Peyer's patch (tissue), 4 donors: ENCODE measurements at regions not wholly inside any gene's neighbourhood (a gene's known extent, or its start where the extent isn't known, plus 50 kb on each side); places are given as distances from the start of the nearest gene placed in this dataset.

ENCODE experiments used
- DNase-seq, 3 donors: peaks; one replicate each; pipeline ENCODE4 v3.0.0-alpha.2; 2017 to 2019
- H3K27ac ChIP-seq, 4 donors: fragments of 200-600 bp; sonication (generic); one replicate each; pipeline ENCODE4 v1.5.1; 2016 to 2019
- H3K27me3 ChIP-seq, 2 donors: fragments of 200-600 bp; sonication (generic); one replicate each; pipeline ENCODE4 v1.5.1; 2019
- H3K36me3 ChIP-seq, 3 donors: fragments of 200-600 bp; sonication (generic); one replicate each; pipeline ENCODE4 v1.5.1; 2016 to 2019
- H3K4me1 ChIP-seq, 4 donors: fragments of 200-600 bp; sonication (generic); one replicate each; pipeline ENCODE4 v1.5.1; 2016 to 2019
- H3K4me3 ChIP-seq, 4 donors: fragments of 200-600 bp; sonication (generic); 1 replicate in 3 of 4; 2 replicates in 1 of 4; pipeline ENCODE4 v1.5.1; 2016 to 2019; ENCODE audit warnings: mild to moderate bottlenecking in 1 of 4
- H3K9me3 ChIP-seq, 4 donors: fragments of 200-600 bp; sonication (generic); one replicate each; pipeline ENCODE4 v1.5.1; 2016 to 2019; ENCODE audit warnings: mild to moderate bottlenecking in 1 of 4
- POLR2A ChIP-seq, 2 donors: fragments of 450-650 bp; IDR thresholded peaks; one replicate each; pipeline ENCODE4 v1.5.1; 2017; ENCODE audit warnings: antibody characterized with exemption in 2 of 2, mild to moderate bottlenecking in 2 of 2, moderate library complexity in 2 of 2
- TF ChIP-seq, protein P1 (sequence below), 6 experiments: fragments of 450-650 bp in 4 of 6; fragments of 200-600 bp in 2 of 6; sonication (generic) in 1 of 6; IDR thresholded peaks; one replicate each; pipeline ENCODE4 v1.5.1; 2017 to 2019; ENCODE audit warnings: antibody characterized with exemption in 6 of 6, mild to moderate bottlenecking in 3 of 6, moderate library complexity in 1 of 6

DNA sequence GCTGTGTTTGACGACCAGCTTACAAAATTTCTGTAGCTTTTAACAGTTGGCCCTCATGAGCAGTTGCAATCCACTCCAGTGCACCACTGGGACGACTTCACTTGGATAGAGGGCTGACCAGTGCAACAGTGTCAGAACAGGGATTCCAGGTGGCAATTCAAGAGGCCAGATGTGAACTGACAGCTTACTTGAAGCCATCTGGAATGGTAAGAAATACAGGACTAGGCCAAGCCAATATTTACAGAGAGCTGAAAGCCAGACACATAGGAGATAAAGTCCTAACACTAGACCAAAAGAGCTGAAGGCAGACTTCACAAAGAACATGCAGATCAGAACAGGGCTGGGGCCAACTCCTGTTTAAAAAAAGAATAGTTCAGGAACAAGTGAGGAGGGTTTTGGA is 93.5 kb upstream of the NFIA start:
- no peaks in the 10 kb centered on the region for H3K9me3 ChIP-seq
- no peak overlapping the region for H3K4me3 ChIP-seq
- no peaks in the 10 kb centered on the region for H3K36me3 ChIP-seq
- H3K27ac ChIP-seq = no peak overlapping the region
- no peaks in the 10 kb centered on the region for H3K4me1 ChIP-seq
- no peaks in the 10 kb centered on the region for H3K27me3 ChIP-seq
- TF ChIP-seq, protein P1, sequence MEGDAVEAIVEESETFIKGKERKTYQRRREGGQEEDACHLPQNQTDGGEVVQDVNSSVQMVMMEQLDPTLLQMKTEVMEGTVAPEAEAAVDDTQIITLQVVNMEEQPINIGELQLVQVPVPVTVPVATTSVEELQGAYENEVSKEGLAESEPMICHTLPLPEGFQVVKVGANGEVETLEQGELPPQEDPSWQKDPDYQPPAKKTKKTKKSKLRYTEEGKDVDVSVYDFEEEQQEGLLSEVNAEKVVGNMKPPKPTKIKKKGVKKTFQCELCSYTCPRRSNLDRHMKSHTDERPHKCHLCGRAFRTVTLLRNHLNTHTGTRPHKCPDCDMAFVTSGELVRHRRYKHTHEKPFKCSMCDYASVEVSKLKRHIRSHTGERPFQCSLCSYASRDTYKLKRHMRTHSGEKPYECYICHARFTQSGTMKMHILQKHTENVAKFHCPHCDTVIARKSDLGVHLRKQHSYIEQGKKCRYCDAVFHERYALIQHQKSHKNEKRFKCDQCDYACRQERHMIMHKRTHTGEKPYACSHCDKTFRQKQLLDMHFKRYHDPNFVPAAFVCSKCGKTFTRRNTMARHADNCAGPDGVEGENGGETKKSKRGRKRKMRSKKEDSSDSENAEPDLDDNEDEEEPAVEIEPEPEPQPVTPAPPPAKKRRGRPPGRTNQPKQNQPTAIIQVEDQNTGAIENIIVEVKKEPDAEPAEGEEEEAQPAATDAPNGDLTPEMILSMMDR (IDR thresholded peaks at IDR 0.05) = no peak
- no peak for TF ChIP-seq POLR2A (IDR thresholded peaks at IDR 0.05)
- DNase-seq = no peak

DNA sequence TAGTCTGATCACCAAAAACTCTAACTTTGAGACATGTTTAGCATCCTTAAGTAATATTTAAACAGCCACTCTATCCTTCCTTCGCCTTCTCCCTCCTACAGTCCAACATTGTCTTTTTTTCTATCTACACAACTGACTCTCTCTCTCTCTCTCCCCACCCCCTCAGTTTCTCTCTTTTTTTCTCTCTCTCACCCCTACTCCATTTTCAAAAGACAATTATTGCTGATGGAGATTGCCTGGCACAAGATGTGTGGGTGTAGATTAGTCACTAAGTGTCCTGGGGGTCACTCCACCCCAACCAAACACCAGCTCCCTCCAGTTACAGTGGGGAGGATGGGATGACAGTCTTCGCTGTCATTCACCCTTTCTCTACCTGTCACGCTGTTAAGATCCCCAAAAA is 94.5 kb upstream of the NFIA start:
- Histone ChIP-seq H3K9me3 (no peaks in the 10 kb centered on the region), H3K4me3 (no peak overlapping the region), H3K27me3 (no peaks in the 10 kb centered on the region), H3K27ac (no peak overlapping the region), H3K36me3 (no peaks in the 10 kb centered on the region), H3K4me1 (no peaks in the 10 kb centered on the region)
- DNase-seq = no peak
- TF ChIP-seq POLR2A (IDR thresholded peaks at IDR 0.05) = no peak
- TF ChIP-seq, protein P1 (IDR thresholded peaks at IDR 0.05) = no peak

DNA sequence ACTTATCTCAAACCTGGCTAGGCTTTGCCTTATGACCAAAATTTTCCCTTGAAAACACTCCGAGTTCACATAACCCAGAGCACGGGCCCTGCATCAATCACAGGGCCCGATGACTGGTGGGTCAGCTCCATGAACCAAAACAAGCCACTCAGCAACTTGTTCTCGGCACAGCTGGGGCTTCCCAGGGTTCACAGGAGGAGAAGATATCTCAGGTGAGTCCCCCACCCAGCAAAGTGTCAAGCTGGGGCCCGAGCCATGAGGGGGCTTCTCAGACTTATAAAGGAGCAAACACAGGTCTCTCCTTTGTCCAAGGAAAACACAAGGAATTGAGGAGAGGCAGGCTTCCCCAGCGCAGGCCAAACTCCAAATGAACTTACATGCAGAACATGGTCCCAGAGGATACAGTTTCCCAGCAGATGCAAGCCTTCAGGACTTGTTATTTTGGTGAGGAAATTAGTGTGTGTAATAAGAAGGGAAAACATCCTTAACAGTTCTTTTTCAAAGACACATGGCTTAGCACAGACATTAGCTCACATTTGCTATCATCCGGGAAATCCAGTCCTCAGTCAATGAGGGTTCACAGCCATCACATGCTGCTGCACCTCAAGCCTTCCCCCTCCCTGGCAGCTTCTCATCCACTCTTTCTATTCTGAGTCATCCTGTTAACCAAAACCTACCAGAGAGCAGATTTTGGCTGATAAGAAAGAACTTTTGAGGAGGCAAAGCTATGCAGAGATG is 98.1 kb upstream of the NFIA start:
- no peak for TF ChIP-seq POLR2A (IDR thresholded peaks at IDR 0.05)
- TF ChIP-seq, protein P1 (IDR thresholded peaks at IDR 0.05) = no peak
- peak overlapping the region in 1 of 4 donors; percentile 19 for H3K27ac ChIP-seq
- DNase-seq = no peak

DNA sequence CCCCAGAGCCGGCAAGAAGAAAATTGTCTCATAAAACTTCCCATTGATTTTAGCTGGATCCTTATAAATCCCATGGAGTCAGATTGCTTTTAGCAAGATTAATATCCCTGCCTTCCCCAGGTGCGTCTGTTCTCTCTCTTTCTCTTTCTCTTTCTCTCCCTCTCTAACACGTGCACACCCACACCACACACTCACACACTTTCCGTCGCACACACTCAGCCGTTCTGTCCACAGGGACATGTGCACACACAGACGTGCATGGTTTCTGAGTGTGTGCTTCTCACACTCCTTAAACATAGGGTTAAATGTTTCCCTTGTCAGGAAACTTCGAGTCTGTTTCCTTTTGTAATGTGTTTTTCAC is 98.7 kb upstream of the NFIA start:
- H3K27ac ChIP-seq = peak overlapping the region in 1 of 4 donors; percentile 19
- H3K27me3 ChIP-seq = no peaks in the 10 kb centered on the region
- no peaks in the 10 kb centered on the region for H3K9me3 ChIP-seq

More for the DNA sequence above, 98.1 kb upstream of the NFIA start:
- H3K27me3 ChIP-seq = no peaks in the 10 kb centered on the region
- H3K36me3 ChIP-seq = no peaks in the 10 kb centered on the region
- no peak overlapping the region for H3K4me3 ChIP-seq
- H3K9me3 ChIP-seq = no peaks in the 10 kb centered on the region
- no peaks in the 10 kb centered on the region for H3K4me1 ChIP-seq

DNA sequence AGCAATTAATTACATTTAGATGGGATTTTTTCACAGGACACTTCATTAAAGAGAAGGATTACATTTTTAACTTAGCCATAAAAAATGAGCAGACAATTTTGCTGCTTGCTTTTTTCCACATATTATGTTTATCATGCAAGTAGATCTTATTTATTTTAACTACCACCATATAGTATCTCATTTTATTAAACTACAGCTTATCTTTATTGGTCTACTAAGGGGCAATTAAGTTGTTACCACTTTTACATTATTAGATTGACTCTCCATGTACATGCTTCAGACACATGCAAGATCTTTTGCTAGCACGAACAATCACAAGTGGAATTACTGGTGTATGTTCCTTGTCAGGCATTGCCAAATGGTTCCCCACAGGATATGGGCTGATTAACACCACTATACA is 99.8 kb upstream of the NFIA start:
- TF ChIP-seq, protein P1 (IDR thresholded peaks at IDR 0.05) = no peak
- no peaks in the 10 kb centered on the region for H3K4me1 ChIP-seq
- H3K9me3 ChIP-seq = no peaks in the 10 kb centered on the region
- DNase-seq = no peak
- H3K4me3 ChIP-seq = no peak overlapping the region
- no peaks in the 10 kb centered on the region for H3K36me3 ChIP-seq
- H3K27ac ChIP-seq = no peak overlapping the region
- H3K27me3 ChIP-seq = no peaks in the 10 kb centered on the region

More for the DNA sequence above, 98.7 kb upstream of the NFIA start:
- no peak for DNase-seq
- H3K36me3 ChIP-seq = no peaks in the 10 kb centered on the region
- no peaks in the 10 kb centered on the region for H3K4me1 ChIP-seq
- H3K4me3 ChIP-seq = no peak overlapping the region
- TF ChIP-seq, protein P1 (IDR thresholded peaks at IDR 0.05) = no peak
- no peak for TF ChIP-seq POLR2A (IDR thresholded peaks at IDR 0.05)

DNA sequence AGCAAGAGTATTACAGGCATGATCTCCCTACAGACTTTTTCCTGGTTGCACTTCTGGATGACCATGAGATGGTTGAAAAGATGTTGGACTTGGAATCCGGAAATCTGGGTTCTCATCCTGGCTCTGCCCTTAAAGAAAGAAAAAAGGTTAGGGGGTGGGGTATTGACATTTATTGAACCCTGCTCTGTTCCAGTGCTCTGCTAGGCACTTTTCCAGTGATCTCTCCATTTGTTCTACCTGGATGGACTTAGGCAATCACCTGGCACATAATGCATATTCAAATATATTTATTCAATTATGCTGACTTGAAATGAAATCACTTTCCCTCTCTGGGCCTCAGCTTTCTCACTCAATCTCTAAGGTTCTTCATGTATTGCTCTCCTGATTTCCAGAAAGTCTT is 101.0 kb upstream of the NFIA start:
- Histone ChIP-seq H3K4me1 (no peaks in the 10 kb centered on the region), H3K27me3 (no peaks in the 10 kb centered on the region), H3K9me3 (no peaks in the 10 kb centered on the region), H3K36me3 (no peaks in the 10 kb centered on the region), H3K27ac (no peak overlapping the region), H3K4me3 (no peak overlapping the region)
- TF ChIP-seq, protein P1 (IDR thresholded peaks at IDR 0.05) = no peak
- no peak for TF ChIP-seq POLR2A (IDR thresholded peaks at IDR 0.05)
- DNase-seq = no peak
